Breast epithelium (tissue), 3 donors: ENCODE measurements at regions not wholly inside any gene's neighbourhood (a gene's known extent, or its start where the extent isn't known, plus 50 kb on each side); places are given as distances from the start of the nearest gene placed in this dataset.

Experiments used
- CTCF ChIP-seq, 3 donors: fragments of 450-650 bp; IDR thresholded peaks; one replicate each; pipeline ENCODE4 v1.5.1; 2016 to 2017; ENCODE audit warnings: antibody characterized with exemption in 3 of 3, mild to moderate bottlenecking in 3 of 3, moderate library complexity in 3 of 3
- POLR2AphosphoS5 ChIP-seq, 3 donors: sonication (generic); formaldehyde crosslinking; IDR thresholded peaks; one replicate each; pipeline ENCODE4 v1.6.1; 2017; ENCODE audit warnings: antibody characterized with exemption in 3 of 3

GRCh38 chr13:111923991-111924677 is 142.8 kb upstream of the SOX1 start:
- TF ChIP-seq CTCF (IDR thresholded peaks at IDR 0.05) = no peak
- no peak for TF ChIP-seq POLR2AphosphoS5 (IDR thresholded peaks at IDR 0.05)
